Keratinocyte (primary cell): ENCODE measurements at regions not wholly inside any gene's neighbourhood (a gene's known extent, or its start where the extent isn't known, plus 50 kb on each side); places are given as distances from the start of the nearest gene placed in this dataset.

ENCODE experiments used
- CTCF ChIP-seq, 3 experiments: IDR thresholded peaks in 1 of 3; conservative IDR thresholded peaks in 1 of 3; optimal IDR thresholded peaks in 1 of 3; 2 replicates in 2 of 3; 3 replicates in 1 of 3; pipeline versions ENCODE3 to v1.5.1; 2011; ENCODE audit warnings: low read length in 3 of 3, mild to moderate bottlenecking in 3 of 3, moderate library complexity in 2 of 3, control low read depth in 1 of 3, inconsistent platforms in 1 of 3; ENCODE audit not compliant: insufficient read depth in 2 of 3; ENCODE audit errors: extremely low read depth in 1 of 3
- EZH2 ChIP-seq: IDR thresholded peaks from one replicate; pipeline ENCODE4 v1.6.1; 2012; ENCODE audit warnings: inconsistent platforms, mild to moderate bottlenecking, low read length, moderate library complexity

GRCh38 chr18:38167623-38168022, 602.0 kb upstream of the CELF4 start:
- TF ChIP-seq CTCF (optimal IDR thresholded peaks at IDR 0.05 in 1 of 3, IDR thresholded peaks at IDR 0.05 in 1 of 3, conservative IDR thresholded peaks at IDR 0.05 in 1 of 3; ENCODE audit: extremely low read depth in 1 of 3, insufficient read depth in 2 of 3, low read length in 3 of 3) (no peak), EZH2 (no peak)
